IMR-90 (cell line): ENCODE measurements at regions not wholly inside any gene's neighbourhood (a gene's known extent, or its start where the extent isn't known, plus 50 kb on each side); places are given as distances from the start of the nearest gene placed in this dataset.

Experiments
- ATAC-seq: fragments of 200-7000 bp; cut with Tn5 transposase; 2 replicates; pipeline ENCODE4 v1.9.1; 2020; ENCODE audit warnings: low read depth, mild to moderate bottlenecking, moderate library complexity
- BruUV-seq: library from RNA; stranded (reverse); fragments of 400-500 nt; replicated peaks from 2 replicates; lab custom pipeline; 2021; lab: Mats Ljungman, UMichigan
- CTCF ChIA-PET: fragments of 300-600 bp; formaldehyde crosslinking; extraction: SDS; loops from one replicate; lab custom pipeline; 2021; ENCODE audit warnings: antibody characterized with exemption; lab: Yijun Ruan, JAX
- POLR2A ChIA-PET: fragments of 300-600 bp; sonication (Branson Sonifier 250); formaldehyde crosslinking; loops from one replicate; lab custom pipeline; 2022; ENCODE audit warnings: antibody characterized with exemption; ENCODE audit not compliant: unreplicated experiment; lab: Charles Lee
- DNase-seq: peaks from one replicate; pipeline ENCODE4 v3.0.0; 2013
- H2AFZ ChIP-seq: replicated peaks from 2 replicates; pipeline ENCODE3; 2013; ENCODE audit warnings: low read length, mild to moderate bottlenecking; ENCODE audit not compliant: poor library complexity
- H2AK5ac ChIP-seq: 2 replicates; pipeline ENCODE4 v1.6.1; 2013; ENCODE audit warnings: low read depth, low read length, inconsistent platforms
- H2AK9ac ChIP-seq: replicated peaks from 2 replicates; pipeline ENCODE3; 2013; ENCODE audit warnings: mild to moderate bottlenecking, low read depth, low read length, moderate library complexity; ENCODE audit not compliant: poor library complexity
- H2BK120ac ChIP-seq: 2 replicates; pipeline ENCODE4 v1.6.1; 2013; ENCODE audit warnings: low read depth, low read length, inconsistent platforms
- H2BK15ac ChIP-seq: 3 replicates; pipeline ENCODE4 v1.6.1; 2013; ENCODE audit warnings: low read depth, low read length, inconsistent platforms
- H2BK20ac ChIP-seq: 2 replicates; pipeline ENCODE4 v1.6.1; 2013; ENCODE audit warnings: low read depth, mild to moderate bottlenecking, inconsistent platforms, low read length, moderate library complexity
- H2BK5ac ChIP-seq: 2 replicates; pipeline ENCODE4 v1.6.1; 2013; ENCODE audit warnings: mild to moderate bottlenecking, low read depth, low read length, inconsistent platforms; ENCODE audit not compliant: poor library complexity, severe bottlenecking
- H3K14ac ChIP-seq: replicated peaks from 2 replicates; pipeline ENCODE4 v1.6.1; 2013; ENCODE audit warnings: low read depth, low read length, inconsistent platforms
- H3K18ac ChIP-seq: 2 replicates; pipeline ENCODE4 v1.6.1; 2013; ENCODE audit warnings: low read depth, low read length, control low read depth
- H3K23ac ChIP-seq: 2 replicates; pipeline ENCODE4 v1.6.1; 2013; ENCODE audit warnings: low read depth, low read length, inconsistent platforms
- H3K27ac ChIP-seq: 2 replicates; pipeline ENCODE4 v1.5.1; 2013; ENCODE audit warnings: mild to moderate bottlenecking, control low read depth, low read length; ENCODE audit not compliant: insufficient read depth
- H3K27me3 ChIP-seq: 2 replicates; pipeline ENCODE4 v1.6.1; 2013; ENCODE audit warnings: low read length; ENCODE audit not compliant: control insufficient read depth, insufficient read depth
- H3K36me3 ChIP-seq: 2 replicates; pipeline ENCODE4 v1.6.1; 2013; ENCODE audit warnings: low read length, mixed read lengths; ENCODE audit not compliant: control insufficient read depth, insufficient read depth
- H3K4ac ChIP-seq: 2 replicates; pipeline ENCODE4 v1.6.1; 2013; ENCODE audit warnings: low read depth, low read length, inconsistent platforms
- H3K4me1 ChIP-seq: 2 replicates; pipeline ENCODE4 v1.6.1; 2013; ENCODE audit warnings: low read length, mixed read lengths; ENCODE audit not compliant: control insufficient read depth, insufficient read depth
- H3K4me2 ChIP-seq: 2 replicates; pipeline ENCODE4 v1.6.1; 2013; ENCODE audit warnings: low read depth, mild to moderate bottlenecking, control low read depth, low read length, moderate library complexity
- H3K4me3 ChIP-seq: 2 replicates; pipeline ENCODE4 v1.5.1; 2013; ENCODE audit warnings: low read depth, mild to moderate bottlenecking, control low read depth, low read length, moderate library complexity; ENCODE audit not compliant: insufficient read depth
- H3K56ac ChIP-seq: 2 replicates; pipeline ENCODE4 v1.6.1; 2013; ENCODE audit warnings: low read length, inconsistent platforms; ENCODE audit not compliant: insufficient read depth; ENCODE audit errors: extremely low read depth
- H3K79me1 ChIP-seq, 2 experiments: 2 replicates each; pipeline ENCODE4 v1.6.1; 2013; ENCODE audit warnings: low read length in 2 of 2, inconsistent platforms in 1 of 2, low read depth in 1 of 2
- H3K9ac ChIP-seq: 2 replicates; pipeline ENCODE4 v1.6.1; 2013; ENCODE audit warnings: low read depth, low read length, control low read depth
- H3K9me1 ChIP-seq: 2 replicates; pipeline ENCODE4 v1.6.1; 2013; ENCODE audit warnings: low read length, inconsistent platforms; ENCODE audit not compliant: insufficient read depth
- H3K9me3 ChIP-seq: 2 replicates; pipeline ENCODE4 v1.6.1; 2013; ENCODE audit warnings: low read length; ENCODE audit not compliant: control insufficient read depth, insufficient read depth
- H4K20me1 ChIP-seq: 2 replicates; pipeline ENCODE4 v1.6.1; 2013; ENCODE audit warnings: low read length, inconsistent platforms; ENCODE audit not compliant: insufficient read depth
- H4K5ac ChIP-seq: 2 replicates; pipeline ENCODE4 v1.6.1; 2013; ENCODE audit warnings: mild to moderate bottlenecking, low read depth, low read length, control low read depth
- H4K8ac ChIP-seq, 2 experiments: 2 replicates each; pipeline ENCODE4 v1.6.1; 2013; ENCODE audit warnings: low read depth in 2 of 2, low read length in 2 of 2, control low read depth in 1 of 2, inconsistent platforms in 1 of 2
- H4K91ac ChIP-seq: 2 replicates; pipeline ENCODE4 v1.6.1; 2013; ENCODE audit warnings: low read depth, low read length, inconsistent platforms; ENCODE audit not compliant: insufficient read depth
- BHLHE40 ChIP-seq: fragments of 150-350 bp; IDR thresholded peaks from 2 replicates; pipeline ENCODE4 v1.6.1; 2016; ENCODE audit warnings: mild to moderate bottlenecking, low read depth, low read length
- CEBPB ChIP-seq: IDR thresholded peaks from 2 replicates; pipeline ENCODE4 v1.6.1; 2012; ENCODE audit warnings: low read depth, low read length, improper control_type of control experiment
- CHD1 ChIP-seq: IDR thresholded peaks from 2 replicates; pipeline ENCODE4 v1.6.1; 2012; ENCODE audit warnings: low read depth, low read length, improper control_type of control experiment
- FOS ChIP-seq: fragments of 150-350 bp; IDR thresholded peaks from 2 replicates; pipeline ENCODE4 v1.6.1; 2016; ENCODE audit warnings: low read depth, low read length
- MAFK ChIP-seq: IDR thresholded peaks from 2 replicates; pipeline ENCODE4 v1.6.1; 2012; ENCODE audit warnings: low read depth, low read length, improper control_type of control experiment
- MAZ ChIP-seq: IDR thresholded peaks from 2 replicates; pipeline ENCODE4 v1.6.1; 2012; ENCODE audit warnings: low read depth, mild to moderate bottlenecking, low read length, improper control_type of control experiment, moderate library complexity, borderline replicate concordance
- MXI1 ChIP-seq: IDR thresholded peaks from 2 replicates; pipeline ENCODE4 v1.6.1; 2012; ENCODE audit warnings: low read depth, mild to moderate bottlenecking, low read length, moderate library complexity, borderline replicate concordance
- NFE2L2 ChIP-seq: fragments of 150-350 bp; IDR thresholded peaks from 2 replicates; pipeline ENCODE4 v1.6.1; 2016; ENCODE audit warnings: low read depth, mild to moderate bottlenecking, low read length
- POLR2A ChIP-seq: IDR thresholded peaks from 2 replicates; pipeline ENCODE4 v1.6.1; 2012; ENCODE audit warnings: mild to moderate bottlenecking, low read depth, low read length
- RAD21 ChIP-seq: IDR thresholded peaks from 2 replicates; pipeline ENCODE4 v1.6.1; 2012; ENCODE audit warnings: low read length, improper control_type of control experiment
- RCOR1 ChIP-seq: IDR thresholded peaks from 2 replicates; pipeline ENCODE4 v1.6.1; 2012; ENCODE audit warnings: mild to moderate bottlenecking, low read length, improper control_type of control experiment; ENCODE audit not compliant: insufficient replicate concordance
- RFX5 ChIP-seq: IDR thresholded peaks from 2 replicates; pipeline ENCODE4 v1.8.0; 2012; ENCODE audit warnings: low read depth, mild to moderate bottlenecking, low read length, moderate library complexity
- SMC3 ChIP-seq: fragments of 150-350 bp; IDR thresholded peaks from 2 replicates; pipeline ENCODE4 v1.6.1; 2016; ENCODE audit warnings: low read depth, mild to moderate bottlenecking, antibody characterized with exemption, low read length, moderate library complexity
- WGBS, 2 experiments: methylation state at CpG; one replicate each; pipeline versions ENCODE4 v1.1.5 to v1.1.7; 2013; ENCODE audit warnings: missing lambda C conversion rate in 2 of 2; ENCODE audit not compliant: insufficient read length in 1 of 2; ENCODE audit errors: extremely low coverage in 2 of 2; 5-methylcytosine and 5-hydroxymethylcytosine counted together
- dilution Hi-C: fragments of 300-500 bp; cut with HindIII; formaldehyde crosslinking; loops from one replicate; pipeline ENCODE4 v1.14.3; 2018; ENCODE audit warnings: low sequenced_read_pairs; ENCODE audit not compliant: unreplicated experiment
- in situ Hi-C: fragments of 300-500 bp; cut with MboI; formaldehyde crosslinking; loops from 3 replicates; pipeline ENCODE4 v1.14.3; 2019; ENCODE audit warnings: low sequenced_read_pairs, inconsistent platforms, mixed read lengths
- intact Hi-C: fragments of 100-400 bp; cut with micrococcal nuclease; formaldehyde crosslinking; loops from 2 replicates; pipeline ENCODE4 v1.10.0; 2022
- TF ChIP-seq, protein P1 (sequence below): fragments of 150-350 bp; IDR thresholded peaks from 2 replicates; pipeline ENCODE4 v1.6.1; 2016; ENCODE audit warnings: low read depth, mild to moderate bottlenecking, low read length, moderate library complexity, borderline replicate concordance
- TF ChIP-seq, protein P2 (sequence below): fragments of 150-350 bp; IDR thresholded peaks from 2 replicates; pipeline ENCODE4 v1.6.1; 2017; ENCODE audit warnings: mild to moderate bottlenecking, antibody characterized with exemption, low read length, low read depth
- TF ChIP-seq, protein P3 (sequence below): conservative IDR thresholded peaks from 2 replicates; pipeline ENCODE4 v1.5.1; 2012; ENCODE audit warnings: mild to moderate bottlenecking, low read depth, low read length, improper control_type of control experiment

DNA sequence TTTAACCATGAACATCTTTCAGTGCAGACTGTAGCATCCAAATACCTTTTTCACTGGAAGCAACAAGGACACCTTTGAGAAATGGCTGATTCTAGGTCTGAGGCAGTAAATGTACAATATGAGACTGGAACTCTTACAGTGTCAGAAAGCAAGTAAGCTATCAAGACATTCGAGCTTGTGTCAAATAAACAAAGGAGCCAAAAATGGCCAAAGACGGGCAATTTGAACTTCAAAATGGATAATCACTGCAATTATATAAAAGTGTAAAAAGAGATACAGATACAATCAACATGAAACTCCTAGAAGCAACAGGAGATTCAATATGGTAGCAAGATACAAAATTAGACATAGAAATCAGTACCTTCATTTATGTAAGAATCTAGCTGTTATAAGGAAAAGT lies 138.5 kb upstream of the CCDC54 start:
- dilution Hi-C loops (no loop called here), intact Hi-C loops (loop anchor here (5.0 kb wide), 4 partner anchors 424 to 1314 kb away; no protein-coding TSS in a partner anchor), in situ Hi-C loops (loop anchor here (10.0 to 25.0 kb wide), 4 partner anchors 496 to 1316 kb away; partner anchors contain the start of gene IFT57)
- Histone ChIP-seq H2AK9ac (no peak overlapping the region), H3K27me3 (no peaks in the 10 kb centered on the region), H2BK20ac (no peak overlapping the region), H4K8ac (no peak overlapping the region), H3K4me2 (no peak overlapping the region), H3K9me1 (0 out of 2 replicates have a peak, but pooled peaks cover 2% of the 10 kb centered on the region), H3K4ac (no peak overlapping the region), H2BK120ac (no peak overlapping the region), H2BK15ac (no peak overlapping the region), H2AFZ (no peak overlapping the region), H3K4me3 (no peak overlapping the region), H3K14ac (no peak overlapping the region), H2AK5ac (no peak overlapping the region), H3K56ac (no peak overlapping the region), H4K91ac (no peak overlapping the region), H4K20me1 (no peaks in the 10 kb centered on the region), H3K18ac (no peak overlapping the region), H3K79me1 (peaks cover 12 to 30% of the 10 kb centered on the region in 2 experiments), H3K4me1 (peaks cover 5% of the 10 kb centered on the region), H4K5ac (no peak overlapping the region), H2BK5ac (no peak overlapping the region), H3K27ac (no peak overlapping the region), H3K36me3 (no peaks in the 10 kb centered on the region), H3K23ac (no peak overlapping the region), H3K9me3 (no peaks in the 10 kb centered on the region), H3K9ac (no peak overlapping the region)
- no peak for ATAC-seq
- CTCF ChIA-PET = no interaction called here
- WGBS, 2 experiments = no CpG with 5 or more reads among the region's 2 CpGs
- TF ChIP-seq RAD21 = no peak
- no peak for TF ChIP-seq FOS
- TF ChIP-seq BHLHE40 = no peak
- TF ChIP-seq SMC3 = no peak
- TF ChIP-seq CHD1 = no peak
- no peak for TF ChIP-seq NFE2L2
- TF ChIP-seq MAZ = no peak
- TF ChIP-seq RFX5 = no peak
- no peak for TF ChIP-seq POLR2A
- no peak for TF ChIP-seq RCOR1
- TF ChIP-seq MXI1 = no peak
- TF ChIP-seq CEBPB = no peak
- TF ChIP-seq, protein P1, sequence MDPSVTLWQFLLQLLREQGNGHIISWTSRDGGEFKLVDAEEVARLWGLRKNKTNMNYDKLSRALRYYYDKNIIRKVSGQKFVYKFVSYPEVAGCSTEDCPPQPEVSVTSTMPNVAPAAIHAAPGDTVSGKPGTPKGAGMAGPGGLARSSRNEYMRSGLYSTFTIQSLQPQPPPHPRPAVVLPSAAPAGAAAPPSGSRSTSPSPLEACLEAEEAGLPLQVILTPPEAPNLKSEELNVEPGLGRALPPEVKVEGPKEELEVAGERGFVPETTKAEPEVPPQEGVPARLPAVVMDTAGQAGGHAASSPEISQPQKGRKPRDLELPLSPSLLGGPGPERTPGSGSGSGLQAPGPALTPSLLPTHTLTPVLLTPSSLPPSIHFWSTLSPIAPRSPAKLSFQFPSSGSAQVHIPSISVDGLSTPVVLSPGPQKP = no peak
- TF ChIP-seq, protein P2, sequence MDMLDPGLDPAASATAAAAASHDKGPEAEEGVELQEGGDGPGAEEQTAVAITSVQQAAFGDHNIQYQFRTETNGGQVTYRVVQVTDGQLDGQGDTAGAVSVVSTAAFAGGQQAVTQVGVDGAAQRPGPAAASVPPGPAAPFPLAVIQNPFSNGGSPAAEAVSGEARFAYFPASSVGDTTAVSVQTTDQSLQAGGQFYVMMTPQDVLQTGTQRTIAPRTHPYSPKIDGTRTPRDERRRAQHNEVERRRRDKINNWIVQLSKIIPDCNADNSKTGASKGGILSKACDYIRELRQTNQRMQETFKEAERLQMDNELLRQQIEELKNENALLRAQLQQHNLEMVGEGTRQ = no peak
- TF ChIP-seq, protein P3, sequence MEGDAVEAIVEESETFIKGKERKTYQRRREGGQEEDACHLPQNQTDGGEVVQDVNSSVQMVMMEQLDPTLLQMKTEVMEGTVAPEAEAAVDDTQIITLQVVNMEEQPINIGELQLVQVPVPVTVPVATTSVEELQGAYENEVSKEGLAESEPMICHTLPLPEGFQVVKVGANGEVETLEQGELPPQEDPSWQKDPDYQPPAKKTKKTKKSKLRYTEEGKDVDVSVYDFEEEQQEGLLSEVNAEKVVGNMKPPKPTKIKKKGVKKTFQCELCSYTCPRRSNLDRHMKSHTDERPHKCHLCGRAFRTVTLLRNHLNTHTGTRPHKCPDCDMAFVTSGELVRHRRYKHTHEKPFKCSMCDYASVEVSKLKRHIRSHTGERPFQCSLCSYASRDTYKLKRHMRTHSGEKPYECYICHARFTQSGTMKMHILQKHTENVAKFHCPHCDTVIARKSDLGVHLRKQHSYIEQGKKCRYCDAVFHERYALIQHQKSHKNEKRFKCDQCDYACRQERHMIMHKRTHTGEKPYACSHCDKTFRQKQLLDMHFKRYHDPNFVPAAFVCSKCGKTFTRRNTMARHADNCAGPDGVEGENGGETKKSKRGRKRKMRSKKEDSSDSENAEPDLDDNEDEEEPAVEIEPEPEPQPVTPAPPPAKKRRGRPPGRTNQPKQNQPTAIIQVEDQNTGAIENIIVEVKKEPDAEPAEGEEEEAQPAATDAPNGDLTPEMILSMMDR = no peak
- TF ChIP-seq MAFK = no peak
- POLR2A ChIA-PET = no interaction called here
- BruUV-seq = no TSS peak
- DNase-seq = no peak
